Stromal cell of bone marrow (primary cell): ENCODE measurements at regions not wholly inside any gene's neighbourhood (a gene's known extent, or its start where the extent isn't known, plus 50 kb on each side); places are given as distances from the start of the nearest gene placed in this dataset.

Experiments used
- DNase-seq: peaks from one replicate; pipeline ENCODE4 v3.0.0-alpha.2; 2012; ENCODE audit warnings: low read depth

DNA sequence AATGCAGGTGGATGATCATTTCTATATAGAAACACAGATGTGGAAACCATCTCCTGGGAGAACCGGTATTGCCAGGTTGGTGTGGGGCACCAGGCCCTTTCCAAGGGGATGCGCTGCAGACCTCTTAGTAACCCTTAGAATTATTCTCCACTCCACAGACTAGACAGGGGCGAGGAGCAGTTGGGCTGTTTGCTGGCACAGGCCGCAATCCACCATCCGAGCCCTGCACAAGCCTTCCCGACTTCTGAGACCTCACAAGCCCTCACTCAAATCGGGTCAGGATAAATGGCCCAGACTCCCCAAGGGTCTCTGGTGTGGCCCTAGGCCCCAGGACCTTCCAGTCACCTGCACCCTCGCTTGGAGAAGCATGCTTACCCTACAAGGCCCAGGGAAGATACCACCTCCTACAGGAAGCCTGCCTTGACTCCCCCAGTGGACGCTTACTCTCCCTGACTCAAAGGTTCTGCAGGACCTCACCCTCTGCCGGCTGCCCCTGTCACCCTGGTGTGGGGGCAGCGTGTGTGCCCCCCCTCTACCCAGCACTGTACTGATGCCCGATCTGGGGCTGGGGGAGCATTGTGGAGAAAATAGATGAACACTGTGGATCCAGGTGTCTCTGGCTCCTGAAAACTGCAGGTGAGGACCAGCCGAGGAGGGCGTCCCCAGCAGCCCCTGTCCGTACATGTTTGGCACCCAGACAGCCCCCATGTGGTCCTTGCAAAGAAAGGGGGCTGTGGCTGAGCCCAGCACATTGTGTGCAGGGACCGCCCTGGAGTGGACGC lies 49.8 kb upstream of the ACSF3 start:
- DNase-seq: no peak
